ENCODE measurements at regions not wholly inside any gene's neighbourhood (a gene's known extent, or its start where the extent isn't known, plus 50 kb on each side); places are given as distances from the start of the nearest gene placed in this dataset.
"Not testable (repeated sequence)": the region's sequence is repeated elsewhere in the genome, so short reads cannot be mapped to it uniquely, and the experiment has no call there.

GRCh38 chr5:67935908-67936566 lies 279.5 kb upstream of the PIK3R1 start:
- no peak overlapping the region for H3K4me3 ChIP-seq (ENCODE audit: low read depth, low read length)
- no peak for TF ChIP-seq CTCF (IDR thresholded peaks at IDR 0.05; ENCODE audit: low read depth, low read length)

GRCh38 chr5:67934976-67935375 lies 280.6 kb upstream of the PIK3R1 start:
- H3K4me3 ChIP-seq (ENCODE audit: low read depth, low read length) = no peak overlapping the region
- TF ChIP-seq CTCF (IDR thresholded peaks at IDR 0.05; ENCODE audit: low read depth, low read length) = no peak

GRCh38 chr5:67925511-67925910 lies 290.0 kb upstream of the PIK3R1 start:
- TF ChIP-seq CTCF (IDR thresholded peaks at IDR 0.05; ENCODE audit: low read depth, low read length) = no peak
- no peak overlapping the region for H3K4me3 ChIP-seq (ENCODE audit: low read depth, low read length)

GRCh38 chr5:67921004-67921601 lies 294.5 kb upstream of the PIK3R1 start:
- TF ChIP-seq CTCF (IDR thresholded peaks at IDR 0.05; ENCODE audit: low read depth, low read length) = no peak
- no peak overlapping the region for H3K4me3 ChIP-seq (ENCODE audit: low read depth, low read length)

- H3K4me3 ChIP-seq (ENCODE audit: low read depth, low read length) = not testable (repeated sequence)
Measured at GRCh38 chr5:67919532-67919931, 296.0 kb upstream of the PIK3R1 start.

GRCh38 chr5:67917561-67917960 lies 298.0 kb upstream of the PIK3R1 start:
- no peak for TF ChIP-seq CTCF (IDR thresholded peaks at IDR 0.05; ENCODE audit: low read depth, low read length)
- no peak overlapping the region for H3K4me3 ChIP-seq (ENCODE audit: low read depth, low read length)

- no peak overlapping the region for H3K4me3 ChIP-seq (ENCODE audit: low read depth, low read length)
Measured at GRCh38 chr5:67910546-67910945, 305.0 kb upstream of the PIK3R1 start.

More at GRCh38 chr5:67910546-67910945, 305.0 kb upstream of the PIK3R1 start:
- no peak for TF ChIP-seq CTCF (IDR thresholded peaks at IDR 0.05; ENCODE audit: low read depth, low read length)
